Hindlimb muscle (tissue), 1 donor: ENCODE measurements at regions not wholly inside any gene's neighbourhood (a gene's known extent, or its start where the extent isn't known, plus 50 kb on each side); places are given as distances from the start of the nearest gene placed in this dataset.

Source experiments
- DNase-seq: peaks from one replicate; pipeline ENCODE4 v3.0.0-alpha.2; 2013

DNA sequence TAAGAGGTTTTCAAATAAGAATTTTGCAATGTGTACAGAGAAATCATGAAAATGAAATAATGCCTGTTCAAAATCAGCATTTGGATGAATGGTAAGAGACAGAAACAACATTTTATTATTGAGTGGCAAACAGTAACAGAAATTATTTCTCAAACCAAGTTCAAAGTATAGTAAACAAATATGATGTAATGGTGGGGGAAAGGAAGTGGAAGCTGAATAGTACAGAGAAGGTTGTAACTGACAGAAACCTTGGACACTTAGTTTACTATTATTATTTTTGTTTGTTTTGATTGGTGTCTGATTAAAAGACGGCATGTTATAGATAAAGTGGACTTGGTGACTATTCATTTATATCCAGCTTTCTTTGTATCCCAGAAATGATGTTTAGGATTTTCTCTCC lies 1637.4 kb upstream of the ACVR2A start:
- DNase-seq: no peak

DNA sequence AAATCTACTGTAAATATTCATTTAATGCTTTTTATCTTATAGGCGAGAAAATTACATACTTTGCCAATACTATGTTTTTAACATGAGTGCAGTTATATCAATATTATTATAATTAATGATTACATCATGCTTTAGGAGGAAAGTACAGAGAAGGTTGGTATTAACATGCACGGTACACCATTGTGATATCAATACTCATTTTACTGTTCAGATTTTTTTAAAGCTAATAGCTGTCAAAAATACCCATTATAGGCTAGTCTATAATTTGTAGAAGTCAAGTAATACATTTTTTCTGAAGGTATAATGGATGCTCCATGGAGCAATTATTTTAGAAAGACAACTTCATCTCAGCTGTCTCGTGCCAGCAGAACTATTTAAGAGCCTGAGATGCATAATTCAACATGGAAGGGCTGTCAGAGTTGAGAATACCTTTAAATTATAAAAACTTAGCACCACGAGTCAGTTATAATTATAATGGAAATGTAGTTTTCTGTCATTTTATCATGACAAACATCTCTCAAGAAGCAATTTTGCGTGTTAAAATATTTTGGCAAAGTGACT lies 1641.7 kb upstream of the ACVR2A start:
- DNase-seq: no peak

DNA sequence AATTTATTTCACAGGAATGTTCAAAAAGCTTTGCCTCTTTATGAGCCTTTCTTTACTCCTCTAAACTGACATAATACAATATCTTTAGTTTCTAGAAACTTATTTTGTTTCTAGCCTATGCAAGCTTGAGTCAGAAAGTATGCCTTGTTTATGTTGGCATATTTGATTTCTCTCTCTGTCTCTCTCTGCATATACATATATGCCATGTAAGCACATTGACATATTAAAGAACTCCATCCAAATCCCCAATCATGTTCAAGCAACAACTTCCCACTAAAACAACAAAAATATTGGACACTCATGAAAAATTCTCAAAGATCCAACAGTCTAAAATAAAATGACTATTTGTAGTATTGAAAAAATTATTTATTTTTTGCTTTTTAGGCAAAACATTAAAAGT lies 1651.2 kb upstream of the ACVR2A start:
- DNase-seq: no peak

DNA sequence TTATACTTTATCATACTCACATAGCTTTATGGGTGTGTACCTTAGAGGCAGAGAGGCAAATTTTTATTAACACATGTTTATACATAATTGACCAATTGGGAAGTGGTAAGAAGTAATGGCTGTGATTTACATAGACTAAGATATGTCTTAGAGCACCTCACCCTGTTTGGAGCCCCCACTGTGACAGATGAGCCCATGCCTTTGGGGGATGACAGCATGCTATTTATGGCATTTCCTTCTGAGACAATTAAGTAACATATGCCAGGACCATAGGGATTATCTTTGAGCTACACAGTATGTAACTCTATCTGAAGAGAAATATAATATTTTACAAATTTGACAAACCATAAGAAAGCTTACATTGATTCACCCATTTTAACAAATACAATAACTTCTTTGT lies 1655.3 kb upstream of the ACVR2A start:
- no peak for DNase-seq

DNA sequence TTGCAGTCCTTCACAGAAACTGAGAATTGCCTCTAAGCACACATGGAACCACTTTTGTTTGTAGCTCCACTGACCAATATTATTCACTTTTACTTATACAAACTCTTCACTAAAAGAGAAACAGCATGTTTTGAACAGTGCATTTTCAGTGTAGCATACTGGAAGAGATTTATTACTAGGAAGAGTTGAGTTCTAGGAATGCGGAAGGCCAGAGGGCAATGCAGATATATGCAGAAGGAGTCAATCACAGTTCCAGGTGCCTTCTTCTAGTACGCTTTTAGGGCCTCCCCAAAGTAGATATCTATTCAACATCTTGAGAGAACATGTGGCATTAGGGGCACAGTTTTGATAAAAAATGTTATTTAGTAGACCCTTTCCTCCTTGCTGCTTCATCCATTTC lies 1654.0 kb upstream of the ZEB2 start:
- DNase-seq: no peak

DNA sequence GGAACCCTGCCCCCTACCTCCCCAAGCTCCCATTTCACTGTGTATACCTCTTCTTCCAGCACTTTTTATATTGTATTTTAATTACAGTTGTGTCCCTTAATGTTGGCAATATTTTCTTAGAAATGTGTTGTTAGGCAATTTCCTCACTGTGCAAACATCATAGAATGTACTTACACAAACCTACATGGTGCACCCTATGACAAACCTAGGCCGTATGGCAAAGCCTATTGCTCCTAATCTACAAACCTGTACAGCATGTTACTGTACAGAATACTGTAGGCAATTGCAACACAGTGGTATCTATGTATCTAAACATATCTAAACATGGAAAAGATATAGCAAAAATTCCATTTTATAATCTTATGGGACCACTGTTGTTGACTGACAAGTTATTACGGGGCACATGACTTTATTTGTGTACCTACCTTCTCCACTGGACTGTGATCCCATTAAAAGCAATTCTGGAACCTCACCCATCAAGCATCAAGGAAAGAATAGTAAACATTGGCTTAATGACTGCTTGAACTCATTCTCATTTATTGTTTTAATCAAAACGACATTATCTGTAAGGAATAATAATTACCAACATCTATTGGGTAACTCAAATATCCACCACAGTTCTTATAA lies 1641.5 kb upstream of the ZEB2 start:
- no peak for DNase-seq

DNA sequence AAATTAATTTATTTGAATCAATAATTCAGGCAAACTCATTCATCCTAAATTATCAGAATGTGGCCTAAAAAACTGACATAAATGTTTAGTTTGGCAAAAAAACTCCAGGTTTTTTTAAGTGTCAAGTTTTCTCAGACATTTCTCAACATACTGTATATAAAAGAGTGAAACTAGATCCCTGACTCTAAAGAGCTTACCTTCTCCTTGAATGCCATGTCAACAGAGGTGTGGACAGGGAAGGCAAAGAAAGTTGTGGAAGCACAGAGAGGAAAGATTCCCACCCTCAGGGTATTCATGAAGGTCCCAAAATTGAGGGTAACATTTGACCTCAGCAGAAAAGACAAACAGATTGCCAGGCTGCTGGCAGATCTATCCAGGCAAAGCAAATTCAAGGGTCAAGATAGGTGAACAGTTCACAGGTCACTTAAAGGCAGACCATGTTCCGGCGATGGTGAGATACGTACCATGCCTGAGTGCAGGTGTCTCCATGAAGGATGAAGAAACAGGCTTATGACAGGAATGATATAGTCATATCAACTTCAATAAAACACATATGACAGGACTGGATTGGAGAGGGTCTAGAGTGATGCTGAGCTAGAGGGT lies 1638.3 kb upstream of the ZEB2 start:
- DNase-seq: no peak

DNA sequence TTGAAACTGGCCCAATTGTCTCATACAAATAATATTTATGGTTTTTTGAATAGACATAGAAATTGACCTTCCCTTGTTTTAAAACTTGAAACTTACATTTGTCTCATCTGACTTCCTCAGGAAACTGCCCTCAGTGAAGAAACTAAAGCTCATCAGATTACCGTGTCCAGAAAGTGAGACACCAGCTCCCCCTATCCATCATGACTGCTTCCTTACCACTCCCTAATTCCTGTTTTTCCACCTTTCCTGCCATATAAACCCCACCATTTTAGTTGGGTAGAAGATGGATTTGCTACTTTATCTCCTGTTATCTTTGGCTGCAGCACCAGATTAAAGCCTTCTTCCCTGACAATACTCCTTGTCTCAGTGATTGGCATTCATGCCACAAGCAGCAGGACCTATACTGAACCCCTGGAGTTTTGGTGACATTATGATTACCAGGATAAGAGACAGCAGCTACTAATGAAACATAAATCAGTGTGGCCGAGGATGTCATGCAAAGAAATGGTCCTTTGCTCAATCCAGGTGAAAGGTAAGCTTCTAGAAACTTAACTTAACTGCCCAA lies 1627.6 kb upstream of the ZEB2 start:
- DNase-seq: no peak

DNA sequence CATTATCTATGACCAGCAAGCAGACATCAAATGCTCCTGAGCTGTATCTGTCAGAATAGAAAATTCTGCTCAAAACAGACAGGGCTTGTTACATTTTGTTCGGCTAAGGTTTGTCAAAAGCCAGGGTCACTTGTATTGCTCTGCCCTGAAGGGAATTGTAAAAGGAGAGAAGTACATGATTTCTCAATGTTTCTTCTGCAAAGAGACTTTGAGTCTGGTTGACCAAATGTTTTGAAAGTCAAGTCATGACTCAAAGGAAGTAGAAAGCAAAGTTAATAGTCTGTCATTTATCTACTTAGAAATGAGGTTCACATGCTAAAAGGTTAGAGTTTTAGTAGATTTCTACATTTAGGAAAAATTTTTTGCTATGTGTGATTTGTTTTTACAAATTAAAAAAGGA lies 1624.1 kb upstream of the ZEB2 start:
- no peak for DNase-seq

DNA sequence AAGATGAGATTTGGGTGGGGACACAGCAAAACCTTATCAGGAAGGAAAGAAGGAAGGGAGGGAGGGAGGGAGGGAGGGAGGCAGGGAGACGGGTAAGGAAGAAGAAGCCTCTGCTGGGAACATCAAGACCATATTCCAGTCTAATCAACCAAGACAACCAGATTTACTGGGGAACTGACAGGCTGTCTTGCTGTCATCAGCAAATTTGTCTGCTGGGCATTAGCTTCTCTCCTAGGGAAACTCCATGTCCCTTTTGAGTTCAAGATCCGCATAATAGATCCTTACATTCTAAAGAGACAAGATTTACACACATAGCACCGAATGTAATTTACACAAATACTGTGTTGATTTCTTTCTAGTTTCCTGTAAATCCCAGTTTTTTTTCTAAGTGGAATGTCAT lies 1618.9 kb upstream of the ZEB2 start:
- no peak for DNase-seq

DNA sequence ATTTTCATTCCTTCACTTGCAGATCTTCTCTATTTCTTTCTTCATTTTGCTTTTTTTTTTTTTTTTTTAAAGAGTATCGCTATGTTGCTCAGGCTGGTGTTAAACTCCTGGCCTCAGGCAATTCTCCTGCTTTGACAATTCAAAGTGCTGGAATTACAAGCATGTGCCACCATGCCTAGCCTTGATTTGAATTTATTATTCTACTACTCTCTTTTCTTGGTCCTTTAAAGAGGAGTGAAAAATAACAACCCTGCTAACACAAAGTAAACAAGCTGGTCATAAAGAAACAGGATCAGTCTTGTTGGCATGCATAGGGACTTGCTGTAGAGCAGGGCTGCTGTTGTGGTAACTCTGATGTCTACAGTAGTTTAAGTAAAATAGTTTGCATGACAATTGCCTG lies 1615.3 kb upstream of the ZEB2 start:
- DNase-seq: no peak

DNA sequence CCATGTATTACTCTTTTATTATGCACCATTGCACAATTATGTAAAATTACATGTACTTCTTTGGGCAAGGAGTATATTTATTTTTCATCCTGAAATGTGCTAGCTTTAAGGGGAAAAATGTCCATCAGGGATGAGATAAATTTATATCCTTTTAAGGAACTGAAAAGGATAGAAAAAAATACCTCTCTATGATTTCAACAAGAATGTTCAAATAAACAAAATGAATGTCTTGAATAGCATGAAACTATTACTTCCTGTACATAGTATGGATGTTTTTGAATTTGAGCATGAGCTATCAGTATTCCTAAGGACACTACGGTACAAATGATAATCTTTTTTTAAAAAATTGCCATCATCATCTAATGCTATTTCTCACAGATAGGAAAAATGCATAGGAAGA lies 1611.9 kb upstream of the ZEB2 start:
- no peak for DNase-seq

DNA sequence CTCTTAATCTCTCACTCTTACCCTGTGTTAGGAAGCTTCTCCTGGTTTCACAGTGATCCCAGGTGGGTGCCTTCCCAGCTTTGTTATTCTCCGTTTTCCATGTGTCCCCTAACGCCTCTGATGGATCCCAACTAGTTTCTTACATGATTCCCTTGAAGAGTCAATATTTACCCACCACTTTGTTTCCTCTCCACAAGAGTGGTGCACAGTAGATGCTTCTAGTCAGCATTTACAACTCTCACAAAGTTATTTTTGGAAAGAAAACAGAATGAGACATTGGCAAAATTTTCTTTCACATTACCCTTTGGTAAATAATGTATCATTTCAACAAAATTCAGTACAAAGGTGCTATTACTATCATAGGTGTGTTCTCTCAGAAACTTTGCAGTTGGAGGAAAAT lies 1611.1 kb upstream of the ZEB2 start:
- DNase-seq: no peak

DNA sequence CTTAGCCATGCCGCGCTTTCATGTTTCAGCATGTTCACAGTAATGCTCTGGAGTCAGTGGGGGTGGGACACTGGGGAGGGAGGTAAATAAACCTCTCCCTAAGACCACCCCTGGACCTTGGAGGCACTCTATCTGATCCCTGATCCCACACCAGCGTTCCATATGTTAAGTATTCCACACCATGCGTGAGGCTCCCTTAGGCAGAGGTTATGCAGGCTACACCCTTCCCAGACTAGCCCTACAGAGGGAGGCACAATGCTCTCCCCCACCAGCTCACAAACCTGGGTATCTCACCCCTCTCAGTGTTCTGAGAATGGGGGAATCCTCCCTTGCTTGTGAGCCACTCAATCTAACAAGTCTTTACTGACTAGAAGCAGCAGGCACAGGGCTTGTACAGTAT lies 1610.4 kb upstream of the ZEB2 start:
- DNase-seq: no peak

DNA sequence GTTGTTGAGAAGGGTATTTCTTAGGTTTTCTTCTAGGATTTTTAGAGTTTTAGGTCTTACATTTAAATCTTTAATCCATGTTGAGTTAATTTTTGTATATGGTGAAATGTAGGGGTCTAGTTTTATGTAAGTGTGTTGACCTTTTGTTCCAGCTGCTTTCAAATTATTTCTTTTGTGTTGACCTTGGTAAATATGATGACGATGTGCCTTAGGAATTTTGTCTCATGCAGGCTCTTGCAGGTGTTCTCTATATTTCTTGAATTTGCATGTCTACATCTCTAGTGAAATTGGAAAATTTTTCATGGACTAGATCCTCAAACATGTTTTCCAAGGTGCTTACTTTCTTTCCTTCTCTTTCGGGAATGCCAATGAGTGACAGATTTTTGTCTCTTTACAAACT lies 1609.3 kb upstream of the ZEB2 start:
- DNase-seq: no peak

DNA sequence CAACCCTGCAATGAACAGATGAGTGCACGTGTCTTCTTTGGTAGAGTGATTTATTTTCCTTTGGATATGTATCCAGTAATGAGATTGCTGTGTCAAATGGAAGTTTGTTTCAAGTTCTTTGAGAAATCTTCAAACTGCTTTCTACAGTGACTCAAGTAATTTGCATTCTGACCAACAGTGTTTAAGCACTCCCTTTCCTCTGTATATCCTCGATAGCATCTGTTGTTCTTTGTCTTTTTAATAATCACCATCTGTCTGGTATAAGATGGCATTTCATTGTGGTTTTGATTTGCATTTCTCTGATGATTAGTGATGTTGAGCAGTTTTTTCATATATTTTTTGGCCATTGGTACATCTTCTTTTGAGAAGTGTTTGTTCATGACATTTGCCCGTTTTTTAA lies 1608.3 kb upstream of the ZEB2 start:
- no peak for DNase-seq

DNA sequence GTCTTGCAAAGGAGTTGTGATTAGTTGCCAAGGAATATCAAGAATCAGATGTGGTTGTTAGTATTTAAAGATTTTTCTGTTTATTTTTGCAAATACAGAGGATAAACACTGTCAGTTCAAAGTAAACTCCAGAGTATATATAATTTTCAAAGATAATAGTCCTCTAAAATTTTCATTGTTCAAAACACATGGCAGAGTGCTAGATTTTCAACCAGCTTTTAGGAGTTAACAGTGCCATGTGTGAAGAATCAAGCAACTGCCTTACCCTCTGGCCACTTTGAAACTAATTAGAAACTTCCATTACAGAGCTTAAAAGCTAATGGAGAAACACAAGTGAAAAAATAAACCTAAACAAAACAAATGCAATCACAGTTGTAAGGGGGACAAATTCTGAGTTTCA lies 1605.6 kb upstream of the ZEB2 start:
- DNase-seq: no peak

DNA sequence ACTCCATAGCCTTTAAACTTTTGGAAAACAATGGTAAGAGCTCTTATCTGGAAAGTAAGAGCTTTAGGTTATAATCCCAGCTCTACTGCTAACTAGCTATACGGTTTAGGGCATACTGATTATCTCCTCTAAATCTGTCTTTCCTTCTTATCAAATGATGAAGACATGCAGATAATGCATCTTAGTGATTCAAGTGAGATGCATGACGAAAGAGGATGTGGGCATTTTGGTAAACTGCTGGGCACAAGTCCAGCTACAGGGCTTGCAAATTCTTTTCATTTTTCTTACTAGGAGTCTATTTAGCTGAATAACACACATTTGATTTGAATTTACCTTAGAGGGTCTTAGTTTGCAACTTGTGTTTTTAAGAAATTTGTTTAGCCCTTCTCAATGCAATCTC lies 1604.8 kb upstream of the ZEB2 start:
- DNase-seq: no peak

DNA sequence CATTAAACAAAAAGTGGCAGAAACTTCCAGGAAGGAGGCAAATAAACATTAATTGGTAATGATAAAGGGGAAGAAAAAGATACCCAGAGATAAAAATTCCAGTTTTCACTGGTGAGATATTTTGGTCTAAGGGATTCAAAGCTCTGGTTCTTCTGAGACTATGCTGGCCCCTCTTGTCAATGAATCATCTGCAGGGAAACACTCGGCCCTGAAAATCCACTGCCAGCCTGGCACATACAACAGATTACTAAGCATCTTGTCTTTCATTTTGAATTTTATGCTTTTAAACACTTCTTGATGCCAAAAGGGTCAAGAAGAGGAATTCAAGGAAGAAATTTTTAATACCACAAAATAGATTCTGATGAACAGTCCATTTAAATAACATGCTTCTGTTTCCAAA lies 1603.8 kb upstream of the ZEB2 start:
- no peak for DNase-seq

DNA sequence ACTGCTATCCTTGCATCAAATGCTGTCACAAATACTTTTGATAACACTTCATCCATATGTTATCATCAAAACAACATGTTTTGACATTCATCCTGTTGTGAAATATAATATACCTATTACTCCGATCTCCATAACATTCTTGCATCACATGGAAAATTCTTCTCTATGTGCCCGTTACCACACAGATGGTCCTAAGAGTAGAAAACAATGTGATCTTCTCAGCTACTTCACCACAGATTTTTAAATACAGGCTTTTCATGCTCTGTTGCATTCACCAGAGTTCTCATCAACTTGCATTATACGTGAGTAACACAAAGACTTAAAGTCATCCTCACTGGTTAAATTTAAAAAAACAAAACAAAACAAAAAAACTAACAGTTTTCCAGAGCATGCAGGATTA lies 1603.3 kb upstream of the ZEB2 start:
- no peak for DNase-seq

DNA sequence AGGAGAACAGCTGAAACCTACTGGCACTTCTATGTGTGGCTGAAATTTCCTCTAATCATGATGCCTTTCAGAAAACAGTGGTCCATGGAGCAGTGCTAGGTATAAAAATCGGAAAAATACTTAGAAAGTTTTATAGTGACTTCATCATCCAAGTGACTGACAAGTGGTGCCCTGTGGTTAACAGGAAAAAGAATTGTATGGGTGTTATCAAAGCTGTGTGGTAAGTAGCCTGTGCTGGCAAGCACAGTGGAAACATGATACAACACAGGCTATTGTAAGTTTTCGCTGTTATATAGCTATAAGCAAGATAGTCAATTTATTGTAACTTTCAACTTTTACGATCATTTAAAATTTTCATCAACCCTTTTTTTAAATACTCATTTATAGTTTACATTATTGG lies 1599.7 kb upstream of the ZEB2 start:
- no peak for DNase-seq

DNA sequence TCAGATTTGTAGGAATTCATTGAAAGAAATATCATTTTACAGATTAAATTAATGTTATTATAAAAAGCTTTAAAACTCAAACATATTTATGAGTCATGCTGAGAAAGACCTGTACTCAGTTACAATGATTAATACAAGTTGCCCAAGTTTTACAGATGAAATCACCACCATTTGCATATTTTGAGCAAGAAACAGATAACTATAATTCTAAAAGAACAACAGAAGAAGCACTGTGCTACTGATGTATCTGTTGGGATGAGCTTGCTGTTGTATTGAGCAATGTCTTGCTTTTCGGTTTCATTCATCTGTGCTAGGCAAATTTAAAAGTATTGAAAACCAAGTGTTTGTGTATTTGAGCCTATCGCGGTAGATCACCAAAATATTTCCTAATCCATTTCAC lies 1589.1 kb upstream of the ZEB2 start:
- no peak for DNase-seq

DNA sequence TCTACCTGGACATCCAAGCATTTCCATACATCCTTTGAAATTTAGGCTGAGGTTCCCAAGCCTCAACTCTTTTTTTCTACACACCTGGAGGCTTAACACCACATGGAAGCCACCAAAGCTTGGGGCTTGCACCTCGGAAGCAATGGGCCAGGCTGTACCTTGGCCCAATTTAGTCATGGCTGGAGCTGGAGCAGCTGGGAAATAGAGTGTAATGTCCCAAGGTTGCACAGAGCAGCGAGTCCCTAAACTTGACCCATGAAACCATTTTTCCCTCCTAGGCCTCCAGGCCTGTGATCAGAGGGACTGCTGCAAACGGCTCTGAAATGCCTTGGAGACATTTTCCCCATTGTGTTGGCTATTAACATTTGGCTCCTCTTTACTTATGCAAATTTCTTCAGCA lies 1574.3 kb upstream of the ZEB2 start:
- no peak for DNase-seq

DNA sequence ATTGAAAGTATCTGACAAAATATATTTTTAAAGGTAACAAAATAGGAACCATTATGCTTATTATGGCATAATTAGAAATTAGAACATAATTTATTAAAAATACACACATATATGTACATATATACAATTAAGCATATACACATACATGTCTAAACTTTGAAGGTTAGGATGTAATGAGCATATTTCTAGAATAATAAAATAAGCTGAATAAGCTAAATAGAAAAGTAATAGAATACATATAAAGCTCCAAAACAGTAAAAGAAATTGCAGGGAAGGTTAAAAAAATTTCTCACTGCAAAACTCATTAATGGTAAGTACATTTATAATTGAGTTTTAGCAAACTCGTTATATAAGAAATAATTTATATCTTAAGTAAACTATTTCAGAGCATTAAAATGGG lies 1561.5 kb upstream of the ZEB2 start:
- no peak for DNase-seq

DNA sequence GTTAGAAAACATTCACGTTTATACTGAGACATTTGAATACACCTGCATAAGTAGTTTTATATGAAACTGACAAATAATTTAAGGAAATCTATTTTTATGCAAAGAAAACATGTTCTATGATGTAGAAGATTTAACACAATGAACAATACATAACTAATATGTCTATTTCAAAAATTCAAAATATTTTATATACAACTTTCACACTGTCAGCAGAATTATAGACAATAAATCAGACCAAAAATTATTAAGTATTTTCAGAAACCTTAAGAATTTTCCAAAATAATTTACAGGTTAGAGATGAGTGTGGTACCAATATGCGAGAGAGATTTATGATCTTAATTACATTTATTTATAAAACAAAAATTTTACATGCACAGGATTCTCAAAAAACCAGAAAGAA lies 1561.0 kb upstream of the ZEB2 start:
- no peak for DNase-seq
